ENCODE measurements at regions not wholly inside any gene's neighbourhood (a gene's known extent, or its start where the extent isn't known, plus 50 kb on each side); places are given as distances from the start of the nearest gene placed in this dataset.

GRCh38 chr5:107325866-107326265 lies 344.9 kb downstream of the EFNA5 start:
- no peak for DNase-seq

- DNase-seq: no peak
Observed at GRCh38 chr5:107324809-107325208, 345.9 kb downstream of the EFNA5 start.

GRCh38 chr5:107324071-107324470 lies 346.7 kb downstream of the EFNA5 start:
- DNase-seq: no peak

- no peak for DNase-seq
Observed at GRCh38 chr5:107323536-107323935, 347.2 kb downstream of the EFNA5 start.

GRCh38 chr5:107322936-107323335 lies 347.8 kb downstream of the EFNA5 start:
- no peak for DNase-seq

GRCh38 chr5:107321906-107322305 lies 348.8 kb downstream of the EFNA5 start:
- DNase-seq: no peak

- no peak for DNase-seq
Observed at GRCh38 chr5:107320846-107321245, 349.9 kb downstream of the EFNA5 start.

- DNase-seq: no peak
Observed at GRCh38 chr5:107320376-107320775, 350.4 kb downstream of the EFNA5 start.

GRCh38 chr5:107319901-107320300 lies 350.8 kb downstream of the EFNA5 start:
- DNase-seq: no peak

- no peak for DNase-seq
Observed at GRCh38 chr5:107314330-107314729, 356.4 kb downstream of the EFNA5 start.

- DNase-seq: no peak
Observed at GRCh38 chr5:107313921-107314320, 356.8 kb downstream of the EFNA5 start.

- no peak for DNase-seq
Observed at GRCh38 chr5:107313098-107313497, 357.6 kb downstream of the EFNA5 start.

GRCh38 chr5:107310181-107310580 lies 360.6 kb downstream of the EFNA5 start:
- DNase-seq: no peak

- DNase-seq: no peak
Observed at GRCh38 chr5:107306594-107306993, 364.1 kb downstream of the EFNA5 start.

GRCh38 chr5:107306002-107306401 lies 364.7 kb downstream of the EFNA5 start:
- no peak for DNase-seq

GRCh38 chr5:107304684-107305083 lies 366.1 kb downstream of the EFNA5 start:
- DNase-seq: no peak

GRCh38 chr5:107303171-107303968 lies 367.4 kb downstream of the EFNA5 start:
- DNase-seq: no peak

GRCh38 chr5:107302441-107302840 lies 368.3 kb downstream of the EFNA5 start:
- DNase-seq: no peak

- DNase-seq: no peak
Observed at GRCh38 chr5:107301999-107302398, 368.7 kb downstream of the EFNA5 start.

GRCh38 chr5:107300721-107301327 lies 369.9 kb downstream of the EFNA5 start:
- no peak for DNase-seq

- peak; percentile 42 for DNase-seq
Observed at GRCh38 chr5:107296572-107296971, 374.2 kb downstream of the EFNA5 start.

- no peak for DNase-seq
Observed at GRCh38 chr5:107295914-107296313, 374.8 kb downstream of the EFNA5 start.

- no peak for DNase-seq
Observed at GRCh38 chr5:107294669-107295068, 376.1 kb downstream of the EFNA5 start.

GRCh38 chr5:107294211-107294550 lies 376.6 kb downstream of the EFNA5 start:
- DNase-seq: peak; percentile 84
